ENCODE measurements at regions not wholly inside any gene's neighbourhood (a gene's known extent, or its start where the extent isn't known, plus 50 kb on each side); places are given as distances from the start of the nearest gene placed in this dataset.

DNA sequence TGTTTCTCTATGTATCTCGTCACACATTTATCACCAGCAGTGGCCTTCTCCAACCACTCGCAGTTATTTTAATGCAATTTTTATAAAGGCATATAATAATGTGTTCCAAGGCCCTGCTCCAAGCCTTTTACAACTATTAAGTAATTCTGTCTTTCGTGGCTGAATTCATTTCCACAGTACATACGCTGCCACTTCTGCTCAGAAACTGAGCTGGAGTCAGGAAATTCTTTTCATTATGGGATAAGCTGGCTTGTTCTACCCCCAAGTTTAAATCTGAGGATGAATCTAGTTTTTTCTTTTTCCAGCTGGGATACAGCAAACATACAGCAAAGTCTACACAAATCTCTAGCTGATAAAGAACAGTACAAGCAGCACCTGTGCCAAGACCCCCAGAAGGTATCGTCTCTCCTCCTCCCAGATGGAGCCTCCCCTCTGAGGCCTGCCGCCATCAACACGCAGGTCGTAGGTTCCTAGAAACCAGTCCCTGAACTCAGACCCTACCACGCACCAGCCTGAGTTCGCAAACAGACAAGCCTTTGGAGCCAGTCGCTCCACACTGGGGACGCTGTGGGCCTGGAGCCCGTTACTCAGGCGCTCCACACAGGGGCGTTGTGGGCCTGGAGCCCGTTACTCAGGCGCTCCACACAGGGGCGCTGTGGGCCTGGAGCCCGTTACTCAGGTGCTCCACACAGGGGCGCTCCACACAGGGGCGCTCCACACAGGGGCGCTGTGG lies 263.5 kb downstream of the THBS2 start:
- TF ChIP-seq, protein P1, sequence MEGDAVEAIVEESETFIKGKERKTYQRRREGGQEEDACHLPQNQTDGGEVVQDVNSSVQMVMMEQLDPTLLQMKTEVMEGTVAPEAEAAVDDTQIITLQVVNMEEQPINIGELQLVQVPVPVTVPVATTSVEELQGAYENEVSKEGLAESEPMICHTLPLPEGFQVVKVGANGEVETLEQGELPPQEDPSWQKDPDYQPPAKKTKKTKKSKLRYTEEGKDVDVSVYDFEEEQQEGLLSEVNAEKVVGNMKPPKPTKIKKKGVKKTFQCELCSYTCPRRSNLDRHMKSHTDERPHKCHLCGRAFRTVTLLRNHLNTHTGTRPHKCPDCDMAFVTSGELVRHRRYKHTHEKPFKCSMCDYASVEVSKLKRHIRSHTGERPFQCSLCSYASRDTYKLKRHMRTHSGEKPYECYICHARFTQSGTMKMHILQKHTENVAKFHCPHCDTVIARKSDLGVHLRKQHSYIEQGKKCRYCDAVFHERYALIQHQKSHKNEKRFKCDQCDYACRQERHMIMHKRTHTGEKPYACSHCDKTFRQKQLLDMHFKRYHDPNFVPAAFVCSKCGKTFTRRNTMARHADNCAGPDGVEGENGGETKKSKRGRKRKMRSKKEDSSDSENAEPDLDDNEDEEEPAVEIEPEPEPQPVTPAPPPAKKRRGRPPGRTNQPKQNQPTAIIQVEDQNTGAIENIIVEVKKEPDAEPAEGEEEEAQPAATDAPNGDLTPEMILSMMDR (IDR thresholded peaks at IDR 0.05) = no peak
- TF ChIP-seq POLR2AphosphoS5 (IDR thresholded peaks at IDR 0.05) (no peak), POLR2A (IDR thresholded peaks at IDR 0.05) (no peak)

Data from gastroesophageal sphincter (tissue), 3 donors.